ENCODE measurements at regions not wholly inside any gene's neighbourhood (a gene's known extent, or its start where the extent isn't known, plus 50 kb on each side); places are given as distances from the start of the nearest gene placed in this dataset.

DNA sequence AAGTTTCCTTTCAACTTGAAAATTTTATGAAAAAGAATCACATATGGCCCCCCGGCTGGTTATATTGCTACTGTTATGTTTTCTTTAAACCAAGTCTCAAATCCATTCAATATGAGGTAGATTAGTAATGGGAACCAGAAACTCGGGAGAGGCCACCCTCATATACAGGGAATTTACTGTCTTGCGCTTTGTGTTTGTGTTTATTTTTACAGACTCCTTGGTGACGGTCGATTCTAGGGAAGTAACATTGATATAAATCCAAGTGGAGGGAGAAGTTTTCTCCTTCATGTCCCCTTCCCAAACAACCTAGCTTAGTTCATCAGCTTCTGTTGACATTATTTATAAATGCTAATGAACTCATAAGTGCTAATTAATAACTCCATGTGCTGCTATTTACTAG lies 163.5 kb upstream of the LMO4 start:
- DNase-seq (ENCODE audit: low read depth), result no peak

DNA sequence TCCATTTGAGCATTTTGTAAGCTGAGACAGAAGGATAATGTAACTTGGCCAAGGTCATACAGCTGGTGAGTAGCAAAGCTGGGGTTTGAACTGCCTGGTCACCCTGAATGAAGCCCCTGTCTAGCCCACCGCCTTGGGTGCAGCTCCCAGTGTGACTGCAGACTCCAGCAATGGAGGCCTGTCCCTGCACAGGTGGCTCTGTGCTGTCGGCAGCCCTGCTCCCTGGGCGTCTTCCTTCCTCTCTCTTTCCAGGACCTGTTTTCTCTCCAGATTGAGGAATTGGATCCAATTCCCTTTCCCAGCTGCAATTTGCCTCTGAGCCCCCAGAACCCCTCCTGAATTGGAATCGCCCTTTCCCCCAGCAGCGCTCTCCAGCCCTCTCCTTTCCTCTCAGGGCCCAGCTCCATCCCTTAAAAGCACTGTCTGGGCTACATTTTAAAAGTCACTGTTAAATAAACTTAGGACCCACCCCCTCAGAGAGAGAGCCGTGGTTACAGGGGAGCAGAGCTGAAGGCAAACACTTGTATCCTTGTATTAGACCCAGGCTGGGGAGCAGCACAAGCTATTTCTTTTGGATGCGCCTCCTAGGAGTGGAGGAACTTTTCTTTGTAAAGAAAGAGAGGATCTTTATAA lies 161.4 kb upstream of the LMO4 start:
- no peak for DNase-seq (ENCODE audit: low read depth)

DNA sequence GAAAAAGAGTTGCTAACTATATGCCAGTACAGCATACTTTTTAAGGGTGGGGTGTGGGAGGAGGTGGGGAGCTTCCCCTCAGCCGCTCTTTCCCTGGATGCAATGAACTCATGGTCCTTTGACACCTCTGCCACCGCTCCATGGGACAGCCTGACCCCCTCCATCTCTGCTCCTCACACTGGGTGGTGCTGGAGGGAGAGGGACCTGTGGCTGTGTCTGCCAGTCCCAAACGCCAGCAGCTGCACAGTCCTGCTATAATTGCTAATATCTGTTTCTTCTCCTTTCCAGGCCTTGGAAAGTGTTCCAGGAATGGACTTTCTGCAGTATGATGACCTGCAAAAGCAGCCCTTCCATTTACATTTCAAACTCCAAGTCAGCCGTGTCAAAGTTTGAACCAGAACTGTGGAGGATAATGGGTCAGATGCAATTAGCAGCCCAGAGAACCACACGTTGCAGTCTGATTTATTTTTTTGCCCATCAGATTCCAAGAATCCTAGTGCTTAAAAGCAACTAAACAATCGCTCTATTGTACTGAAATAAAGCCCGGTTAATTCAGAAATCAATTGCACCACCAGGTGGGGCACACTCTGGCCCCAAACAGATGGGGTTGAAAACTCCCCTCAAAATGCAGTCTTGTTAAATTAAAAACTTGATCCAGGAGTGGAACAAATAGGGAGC lies 160.7 kb upstream of the LMO4 start:
- DNase-seq (ENCODE audit: low read depth), result no peak

DNA sequence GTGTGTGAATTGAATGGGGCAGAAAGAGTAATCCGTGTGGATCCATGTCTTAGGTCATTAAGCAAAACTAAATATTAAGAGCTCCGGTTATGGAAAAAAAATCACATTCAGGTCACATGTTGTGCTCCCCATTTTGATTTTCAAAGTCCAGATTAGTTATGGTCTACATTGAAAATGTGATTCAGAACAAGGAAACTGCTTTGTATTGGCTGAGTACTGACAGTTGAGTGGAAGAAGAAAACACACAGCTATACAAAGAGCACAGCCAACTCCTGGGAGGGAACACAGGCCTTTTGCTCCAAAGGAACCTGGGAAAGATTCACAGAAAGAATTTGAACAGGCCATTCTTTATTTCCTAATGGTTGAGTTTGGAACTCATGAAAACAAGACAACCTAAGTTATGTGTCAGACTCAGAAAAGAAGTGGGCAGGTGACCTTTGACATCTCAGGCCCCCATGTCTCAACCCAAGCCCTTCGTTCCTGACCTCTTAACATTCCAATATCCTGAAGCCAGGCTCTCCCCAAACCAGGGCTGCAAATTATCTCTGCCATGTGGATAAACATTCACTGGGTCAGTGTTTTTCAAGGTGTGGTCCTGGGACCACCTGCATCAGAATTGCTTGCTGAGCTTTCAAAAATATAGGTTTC lies 159.3 kb upstream of the LMO4 start:
- DNase-seq (ENCODE audit: low read depth), result no peak

DNA sequence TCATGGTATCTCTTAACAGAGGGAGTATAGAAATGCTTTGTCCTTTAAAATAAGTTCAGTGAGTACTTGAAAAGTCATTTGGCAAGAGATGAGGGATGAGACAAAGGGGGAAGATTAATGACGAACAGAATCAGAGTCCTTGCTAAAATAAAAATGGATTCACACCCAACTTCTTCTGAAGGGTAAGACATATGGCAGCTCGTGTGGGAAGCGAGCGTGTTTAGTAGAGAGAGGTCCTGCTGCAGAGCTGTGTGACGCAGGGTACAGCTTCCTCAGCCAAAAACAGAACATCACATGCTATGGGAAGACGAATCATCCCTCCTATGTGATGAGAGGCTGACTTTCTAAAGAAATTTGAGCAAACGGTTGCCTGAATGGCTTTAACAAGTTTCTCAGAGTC lies 158.5 kb upstream of the LMO4 start:
- no peak for DNase-seq (ENCODE audit: low read depth)

DNA sequence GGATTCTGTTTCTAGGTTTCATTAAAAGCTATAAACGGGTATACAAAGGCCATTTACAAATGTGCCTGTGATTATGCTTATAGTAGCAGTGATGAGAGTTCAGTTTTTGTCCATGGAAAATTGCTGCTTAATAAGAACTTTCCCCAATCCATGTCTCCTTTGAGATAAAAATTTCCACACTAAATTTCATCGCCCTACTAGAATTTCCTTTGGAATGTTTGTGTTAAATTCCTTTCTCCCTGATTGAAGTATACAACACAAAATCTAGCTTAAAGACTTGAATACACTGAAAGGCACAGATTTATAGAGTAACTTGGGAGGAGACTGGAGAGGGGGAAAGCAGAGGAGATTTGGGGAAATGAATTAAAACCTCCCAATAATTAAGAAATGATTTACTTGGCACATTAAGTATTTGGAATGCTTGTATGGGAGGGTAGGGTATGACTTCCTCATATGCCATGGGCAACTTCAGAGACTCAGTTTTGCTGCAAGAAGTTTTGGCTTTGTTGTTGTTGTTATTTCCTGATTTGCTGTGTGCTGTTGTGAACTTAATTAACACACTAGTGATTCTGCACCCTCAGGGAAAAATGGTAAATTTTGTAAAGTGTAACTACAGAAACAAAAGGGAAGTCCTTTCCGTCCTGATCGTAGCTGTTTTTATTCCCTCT lies 157.6 kb upstream of the LMO4 start:
- no peak for DNase-seq (ENCODE audit: low read depth)

DNA sequence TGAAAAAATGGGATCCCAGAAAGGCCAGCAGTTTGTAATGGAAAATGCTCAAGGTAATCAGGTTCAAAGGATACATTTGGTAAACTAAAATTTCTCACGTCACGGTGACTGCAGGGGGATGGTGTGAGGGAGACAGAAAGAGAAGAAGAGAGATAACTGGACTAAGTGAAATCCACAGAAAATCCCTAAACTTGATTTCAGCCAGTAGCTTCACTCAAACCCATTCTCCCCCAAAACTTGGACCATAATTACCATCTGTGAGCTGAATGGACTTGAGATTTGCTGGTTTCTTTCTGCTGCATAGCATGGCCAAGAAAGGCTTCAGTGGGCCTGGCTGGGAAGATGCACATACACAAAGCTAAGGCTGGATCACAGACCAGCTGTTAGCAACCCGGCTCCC lies 155.4 kb upstream of the LMO4 start:
- no peak for DNase-seq (ENCODE audit: low read depth)

DNA sequence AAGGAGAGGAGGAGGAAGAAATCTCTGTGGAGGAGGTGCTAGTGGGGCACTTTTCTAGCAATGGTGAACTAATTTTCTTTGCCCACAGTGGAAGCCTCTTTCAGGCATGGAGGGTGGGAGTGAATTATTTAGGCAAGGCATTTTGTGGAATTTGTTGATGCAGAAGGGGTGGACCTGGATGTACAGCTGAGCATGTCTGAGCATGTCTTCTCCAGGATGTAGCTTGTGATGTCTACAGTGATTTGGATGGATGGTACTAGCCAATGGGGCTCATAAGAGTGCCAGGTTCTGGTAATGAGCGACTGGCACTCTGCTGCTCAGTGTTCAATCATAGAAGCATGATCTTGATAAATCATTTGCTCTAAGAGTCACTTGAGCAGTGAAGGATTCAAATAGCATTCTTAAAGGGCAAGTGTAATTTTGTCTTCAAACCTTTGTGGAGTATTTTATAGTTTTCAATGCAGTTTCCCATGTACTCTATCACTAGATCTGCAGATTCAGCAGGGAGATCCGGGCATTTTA lies 153.9 kb upstream of the LMO4 start:
- no peak for DNase-seq (ENCODE audit: low read depth)

DNA sequence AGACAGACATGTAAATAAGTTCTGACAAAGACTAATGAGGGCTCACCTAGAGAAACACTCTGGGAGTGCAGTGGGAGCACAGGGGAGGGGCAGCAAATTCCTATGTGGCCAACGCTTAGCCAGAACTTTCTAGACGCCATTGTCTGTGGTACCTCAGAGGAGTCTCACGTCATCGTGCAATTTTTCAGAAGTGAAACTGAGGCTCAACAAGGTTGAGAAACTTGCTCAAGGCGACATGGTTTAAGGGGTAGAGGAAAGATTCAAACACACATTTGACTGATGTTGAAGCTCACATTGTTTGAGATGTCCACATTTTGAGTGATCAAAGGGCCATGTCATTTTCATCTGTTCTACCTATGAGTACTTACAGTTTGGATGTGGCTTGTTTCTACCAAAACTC lies 152.6 kb upstream of the LMO4 start:
- no peak for DNase-seq (ENCODE audit: low read depth)

DNA sequence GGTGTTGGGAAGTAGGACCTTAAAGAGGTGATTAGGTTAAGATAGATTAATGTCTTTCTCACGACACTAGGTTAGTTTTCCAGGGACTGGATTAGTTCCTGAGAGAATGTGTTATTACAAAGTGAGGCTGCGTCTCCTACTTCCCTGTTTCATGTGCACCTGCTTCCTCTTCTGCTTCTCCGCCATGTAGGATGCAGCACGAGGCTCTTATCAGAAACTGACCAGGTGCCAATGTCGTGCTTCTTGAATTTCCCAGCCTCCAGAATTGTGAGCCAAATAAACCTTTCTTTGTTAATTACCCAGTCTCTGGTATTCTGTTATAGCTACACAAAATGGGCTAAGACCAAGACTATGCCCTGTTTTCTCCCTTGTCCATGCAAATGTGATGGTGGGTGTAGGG lies 152.2 kb upstream of the LMO4 start:
- DNase-seq (ENCODE audit: low read depth), result no peak

DNA sequence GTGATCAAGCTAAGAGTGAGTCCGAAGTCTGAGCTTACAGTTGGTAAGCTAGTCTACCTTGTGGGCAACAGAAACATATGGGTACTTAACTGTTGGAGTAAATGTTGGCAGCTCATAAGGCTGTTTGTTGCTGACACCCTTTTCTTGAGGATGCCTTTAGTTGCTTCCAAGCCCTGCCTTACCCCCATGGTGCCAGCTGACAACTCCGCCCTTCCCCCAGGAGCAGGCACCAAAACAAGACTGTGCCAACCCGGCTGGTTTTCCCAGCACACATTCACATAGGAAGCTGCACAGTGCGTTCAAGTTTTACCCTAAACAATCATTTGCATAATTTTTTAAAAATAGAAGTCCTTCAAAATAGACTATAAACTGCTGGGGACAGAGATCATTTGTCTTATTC lies 150.2 kb upstream of the LMO4 start:
- DNase-seq (ENCODE audit: low read depth), result no peak

DNA sequence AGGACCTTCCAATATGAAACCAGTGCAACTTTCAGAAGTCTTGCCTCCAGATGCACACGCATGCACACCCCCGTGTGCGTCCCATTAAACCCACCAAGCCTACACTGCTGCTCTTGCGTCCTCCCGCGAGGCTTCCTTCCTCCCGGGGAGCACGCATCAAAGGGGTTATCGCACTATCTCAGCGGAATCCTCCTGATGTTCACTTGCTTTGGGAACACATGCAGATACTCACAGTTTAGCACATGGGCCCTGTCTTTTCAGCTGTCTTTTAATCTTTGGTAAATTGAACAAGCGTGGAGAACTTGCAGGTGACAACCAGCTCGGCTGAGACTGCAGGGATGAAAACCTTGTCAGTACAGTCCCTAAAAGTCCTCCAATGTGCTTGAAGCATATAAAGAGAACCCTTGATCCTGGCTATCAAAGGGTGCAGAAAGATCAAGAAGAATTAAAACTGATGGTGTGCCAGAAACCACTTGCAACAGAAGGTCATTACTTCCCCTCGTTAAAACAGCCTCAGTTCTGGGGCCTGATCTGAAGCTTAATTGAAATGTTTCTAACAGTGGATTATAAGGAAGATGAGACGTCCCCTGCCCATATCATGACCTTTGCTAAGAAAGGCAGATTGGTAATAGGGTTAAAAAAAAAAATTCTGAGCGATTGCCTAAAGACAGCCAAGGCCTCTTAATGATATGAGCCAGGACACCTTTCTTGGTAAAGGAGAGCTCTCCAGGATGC lies 149.4 kb upstream of the LMO4 start:
- no peak for DNase-seq (ENCODE audit: low read depth)

DNA sequence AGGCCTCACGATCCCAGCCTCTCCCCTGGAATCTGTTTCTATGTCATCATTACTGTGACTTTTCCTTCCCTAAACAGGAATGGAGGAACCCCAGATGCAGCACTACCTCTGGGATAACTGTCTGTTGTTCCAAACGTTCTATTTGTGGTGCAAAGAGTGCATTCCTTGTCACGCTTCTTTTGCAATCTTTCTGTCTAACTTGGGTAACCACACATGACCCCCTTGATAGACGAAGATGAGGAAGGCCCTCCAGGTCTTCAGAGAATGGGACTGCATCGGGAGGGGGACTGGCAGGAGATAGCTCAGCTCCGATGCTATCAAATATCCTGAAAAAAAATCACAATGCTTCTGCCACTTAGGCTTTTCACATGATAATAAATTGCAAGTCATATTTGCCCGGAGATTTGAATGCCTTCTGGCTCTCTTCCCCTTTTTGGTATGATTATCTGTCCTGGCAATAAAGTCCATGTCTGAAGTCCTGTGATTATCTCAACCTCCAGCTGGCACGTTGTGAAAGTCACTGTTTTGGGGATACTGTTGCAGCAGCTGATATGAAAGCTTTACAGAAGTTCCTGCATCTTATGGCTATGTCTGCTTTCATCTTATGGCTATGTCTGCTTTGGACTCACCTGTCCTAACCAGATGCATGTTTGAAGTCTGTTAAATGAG lies 148.7 kb upstream of the LMO4 start:
- no peak for DNase-seq (ENCODE audit: low read depth)

DNA sequence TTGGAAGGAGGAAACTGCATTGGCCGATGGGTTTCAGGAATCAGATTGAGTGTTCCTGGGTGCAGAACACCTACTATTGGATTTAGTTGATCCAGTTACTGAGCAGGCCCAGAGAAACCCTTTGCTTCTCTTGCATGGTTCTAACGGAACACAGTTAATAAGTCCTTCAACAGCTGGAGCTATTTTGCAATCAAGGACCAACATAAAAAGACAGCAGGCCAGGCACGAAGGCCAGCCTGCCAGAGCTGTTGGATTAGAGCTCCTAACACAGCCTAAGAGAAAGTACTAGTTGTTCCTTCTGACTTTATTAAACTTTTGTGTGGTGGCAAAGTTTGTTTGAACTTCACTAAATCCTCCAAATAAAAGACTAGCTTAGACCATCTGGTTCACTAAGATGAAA lies 148.0 kb upstream of the LMO4 start:
- DNase-seq (ENCODE audit: low read depth), result no peak

DNA sequence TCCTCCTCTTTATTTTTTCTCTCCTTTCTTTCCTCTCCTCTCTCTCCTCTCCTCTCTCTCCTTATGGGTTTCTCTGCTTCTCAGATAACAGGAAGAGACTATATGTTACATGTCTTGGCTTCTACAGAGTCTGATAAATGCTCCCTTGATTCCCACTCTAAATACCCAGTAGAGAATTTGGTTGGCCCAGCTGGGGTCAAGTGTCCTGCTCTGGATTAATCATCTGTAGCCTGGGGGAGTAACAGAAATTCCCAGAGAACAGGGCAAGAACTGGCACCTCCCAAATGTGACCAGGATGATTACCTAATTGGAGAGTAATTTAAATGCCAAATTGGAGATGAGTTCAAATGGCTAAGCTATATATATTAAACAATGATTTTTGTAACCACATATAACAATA lies 146.1 kb upstream of the LMO4 start:
- DNase-seq (ENCODE audit: low read depth), result no peak

DNA sequence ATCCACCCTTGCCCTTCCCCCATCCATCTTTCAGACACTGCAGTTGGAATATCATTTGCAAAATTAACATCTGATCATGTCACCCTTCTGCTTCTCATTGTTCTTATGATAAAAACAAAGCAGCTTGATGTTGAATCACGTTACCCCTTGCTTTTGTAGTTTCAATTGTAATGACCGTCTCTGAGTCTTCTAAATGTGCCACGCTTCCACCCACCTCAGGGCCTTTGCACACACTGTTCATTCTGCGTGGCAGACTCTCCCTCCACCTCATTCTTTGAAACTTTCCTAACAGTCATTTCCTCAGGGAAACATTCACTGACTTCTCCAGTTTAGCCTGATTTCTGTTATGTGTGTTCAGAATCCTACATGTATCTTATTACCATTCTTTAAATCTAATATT lies 143.6 kb upstream of the LMO4 start:
- DNase-seq (ENCODE audit: low read depth), result no peak

DNA sequence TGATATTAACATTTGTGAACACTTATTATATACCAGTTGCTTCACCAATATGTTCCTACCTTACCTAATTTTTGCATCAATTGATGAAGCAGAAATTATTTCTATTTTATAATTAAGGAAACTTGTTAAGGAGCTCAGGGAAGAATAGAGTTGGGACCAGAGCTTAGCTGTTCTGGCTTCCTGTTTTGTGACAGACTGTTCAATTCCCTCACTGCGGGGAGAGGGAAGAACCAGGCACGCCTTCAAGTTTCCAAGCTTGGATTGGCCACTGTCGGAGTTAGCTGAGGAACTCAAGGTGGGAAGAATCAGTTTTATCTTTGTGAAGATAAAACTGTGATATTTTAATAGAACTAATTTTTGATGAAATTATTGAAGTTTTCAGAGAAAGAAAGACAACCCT lies 142.3 kb upstream of the LMO4 start:
- no peak for DNase-seq (ENCODE audit: low read depth)

DNA sequence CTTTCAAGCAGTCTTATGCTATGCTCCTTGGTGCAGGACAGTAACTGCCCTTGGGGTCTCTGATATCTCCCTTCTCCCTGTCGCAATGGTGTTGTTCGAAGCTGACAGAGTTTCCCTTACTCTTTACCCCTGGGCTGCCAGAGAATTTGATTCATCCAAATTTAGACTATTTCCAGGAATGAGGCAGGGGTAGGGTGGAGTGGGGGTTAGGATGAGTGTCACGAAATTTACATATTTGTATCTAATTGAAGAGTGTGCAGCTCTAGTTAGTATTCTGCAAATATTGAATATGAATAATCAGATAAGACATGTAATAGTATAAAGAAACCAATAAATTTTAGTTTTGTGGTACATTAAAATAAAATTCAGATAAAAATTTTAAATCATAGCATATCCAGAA lies 140.0 kb upstream of the LMO4 start:
- no peak for DNase-seq (ENCODE audit: low read depth)

DNA sequence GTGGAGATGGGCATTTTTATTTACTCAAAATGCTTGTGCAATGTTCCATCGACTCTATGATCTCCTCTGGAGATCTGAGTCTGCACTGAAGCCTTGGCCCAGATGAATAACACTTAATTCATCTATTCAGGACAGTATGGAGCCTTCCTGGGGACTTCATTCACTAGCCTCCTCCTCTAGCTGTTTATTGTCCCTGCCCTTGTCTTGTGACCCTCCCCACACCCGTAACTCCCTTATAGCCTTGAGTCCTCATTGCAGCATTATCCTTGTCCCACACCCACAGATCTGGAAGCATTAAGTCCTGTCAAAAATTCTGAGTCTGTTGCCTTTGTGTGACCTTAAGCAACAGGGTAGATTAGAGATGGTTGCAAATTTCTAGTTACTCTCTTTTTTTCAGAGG lies 138.3 kb upstream of the LMO4 start:
- DNase-seq (ENCODE audit: low read depth), result no peak

DNA sequence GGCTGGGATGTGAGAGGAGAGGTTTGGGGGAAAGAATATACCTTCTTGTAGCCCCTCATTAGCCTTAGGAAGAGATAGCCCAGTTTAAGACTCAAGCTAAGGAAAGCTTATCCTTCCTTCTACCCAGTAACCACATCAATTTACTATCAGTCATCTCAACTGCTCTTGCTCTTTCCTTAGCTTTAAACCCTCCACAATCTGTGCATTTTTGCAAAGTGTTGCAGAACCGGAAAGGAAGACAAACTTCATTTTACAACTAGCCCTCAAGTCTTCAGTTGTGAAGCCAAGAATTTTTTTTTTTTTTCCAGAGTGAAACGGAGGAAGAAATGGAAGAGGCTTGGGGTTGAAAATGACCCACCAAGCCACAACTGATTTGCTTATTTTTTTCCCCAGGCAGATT lies 137.0 kb upstream of the LMO4 start:
- DNase-seq (ENCODE audit: low read depth), result no peak

DNA sequence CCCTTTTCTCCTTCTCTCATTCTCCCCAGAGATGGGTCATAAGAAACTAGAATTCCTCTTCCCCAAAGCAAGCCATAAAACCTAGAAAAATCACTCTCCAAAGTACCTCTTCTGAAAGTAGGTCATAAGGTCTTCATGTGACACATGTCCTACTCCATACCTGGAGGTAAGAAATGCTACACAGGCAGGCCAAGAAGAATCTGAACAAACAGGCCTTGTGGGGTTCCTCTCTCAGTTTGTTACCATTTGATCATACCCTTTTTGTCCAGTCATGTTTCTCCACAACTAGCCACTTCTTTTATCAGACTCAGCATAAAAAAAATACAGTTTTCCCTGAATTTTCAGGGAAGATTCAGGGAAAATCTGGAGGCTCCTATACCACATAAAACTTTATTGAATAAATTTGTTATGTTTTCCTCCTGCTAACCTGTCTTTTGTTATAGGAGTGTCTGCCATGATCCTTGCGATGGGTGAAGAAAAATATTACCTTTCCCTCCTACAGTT lies 134.4 kb upstream of the LMO4 start:
- DNase-seq (ENCODE audit: low read depth), result no peak

All from HT1080 (cell line).